NCI-H1694 treated with DMSO at 0.1 percent for 48 hours (cell line): ENCODE measurements at regions not wholly inside any gene's neighbourhood (a gene's known extent, or its start where the extent isn't known, plus 50 kb on each side); places are given as distances from the start of the nearest gene placed in this dataset.
"Not testable (repeated sequence)": the region's sequence is repeated elsewhere in the genome, so short reads cannot be mapped to it uniquely, and the experiment has no call there.

Source experiments
- DNase-seq: peaks from one replicate; lab custom pipeline; 2025; lab: John Stamatoyannopoulos, UW

DNA sequence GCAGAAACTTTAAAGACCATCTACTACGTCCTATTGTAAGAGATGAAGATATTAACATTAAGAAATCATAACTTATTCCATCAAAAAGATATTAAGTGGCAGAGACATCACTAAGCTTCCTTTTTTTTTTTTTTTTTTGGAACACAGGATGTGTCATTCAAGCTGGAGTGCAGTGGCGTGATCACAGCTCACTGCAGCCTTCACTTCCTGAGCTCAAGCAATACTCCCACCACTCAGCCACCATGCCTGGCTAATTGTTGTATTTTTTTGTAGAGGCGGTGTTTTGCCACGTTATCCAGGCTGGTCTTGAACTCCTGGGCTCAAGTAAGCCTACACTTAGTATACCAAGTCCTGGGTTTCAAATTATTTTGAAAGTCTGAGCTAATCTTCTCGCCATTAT is 169.7 kb upstream of the KCTD7 start:
- DNase-seq = not testable (repeated sequence)

DNA sequence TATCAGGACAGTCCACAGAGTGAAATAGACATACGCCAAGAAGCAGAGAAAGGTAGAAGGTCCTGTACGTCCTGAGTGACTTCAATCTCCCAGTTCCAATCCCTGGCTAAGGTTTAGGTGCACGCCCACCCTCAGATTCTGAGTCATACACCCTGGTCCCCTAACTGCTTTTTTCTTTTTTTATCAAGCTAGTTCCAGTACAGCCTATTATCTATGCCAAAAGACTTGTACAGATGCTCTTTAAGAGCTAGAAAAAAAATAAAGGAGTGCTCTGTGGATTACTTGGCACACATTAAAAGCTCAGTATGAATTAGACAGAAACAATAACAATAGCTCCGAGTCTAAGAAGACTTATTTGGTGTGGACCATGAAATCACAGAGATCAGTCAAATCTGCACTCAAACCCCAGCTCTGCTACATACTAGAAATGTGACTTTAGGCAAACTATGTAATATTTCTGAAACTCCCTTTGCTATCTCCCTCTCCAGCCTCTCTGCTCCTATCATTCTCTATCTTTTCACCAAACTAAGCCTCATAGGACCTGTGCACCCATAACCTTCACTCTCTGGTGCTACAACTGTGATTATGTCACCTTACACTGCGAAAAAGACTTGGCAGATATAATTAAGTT is 168.8 kb upstream of the KCTD7 start:
- not testable (repeated sequence) for DNase-seq

DNA sequence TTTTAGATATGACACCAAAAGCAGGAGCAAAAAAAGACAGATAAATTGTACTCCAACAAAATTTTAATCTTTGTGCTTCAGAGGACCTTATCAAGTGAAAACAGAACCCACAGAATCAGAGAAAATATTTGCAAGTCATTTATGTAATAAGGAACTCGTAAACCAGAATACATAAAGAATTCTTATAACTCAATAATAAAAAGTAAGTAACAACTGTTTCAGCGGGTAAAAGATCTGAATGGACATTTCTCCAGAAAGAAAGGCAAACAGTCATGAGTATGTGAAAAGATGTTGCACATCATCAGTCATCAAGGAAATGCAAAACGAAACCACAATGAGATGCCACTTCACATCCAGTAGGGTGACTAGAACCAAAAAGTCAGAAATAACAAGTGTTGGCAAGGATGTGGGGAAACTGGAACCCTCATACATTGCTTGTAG is 167.7 kb upstream of the KCTD7 start:
- no peak for DNase-seq

DNA sequence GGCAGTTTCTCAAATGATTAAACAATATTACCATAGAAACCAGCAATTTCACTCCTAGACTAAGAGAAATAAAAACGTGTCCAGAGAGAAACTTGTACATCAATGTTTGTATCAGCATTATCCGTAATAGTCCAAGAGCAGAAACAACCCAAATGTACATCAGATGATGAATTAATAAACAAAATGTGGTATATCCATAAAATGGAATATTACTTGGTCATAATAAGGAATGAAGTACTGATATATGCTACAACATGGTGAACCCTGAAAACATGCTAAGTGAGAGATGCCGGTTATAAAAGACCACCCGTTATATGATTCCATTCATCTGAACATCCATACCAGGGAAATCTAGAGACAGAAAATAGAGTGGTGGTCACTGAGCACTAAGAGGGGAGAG is 167.3 kb upstream of the KCTD7 start:
- not testable (repeated sequence) for DNase-seq

DNA sequence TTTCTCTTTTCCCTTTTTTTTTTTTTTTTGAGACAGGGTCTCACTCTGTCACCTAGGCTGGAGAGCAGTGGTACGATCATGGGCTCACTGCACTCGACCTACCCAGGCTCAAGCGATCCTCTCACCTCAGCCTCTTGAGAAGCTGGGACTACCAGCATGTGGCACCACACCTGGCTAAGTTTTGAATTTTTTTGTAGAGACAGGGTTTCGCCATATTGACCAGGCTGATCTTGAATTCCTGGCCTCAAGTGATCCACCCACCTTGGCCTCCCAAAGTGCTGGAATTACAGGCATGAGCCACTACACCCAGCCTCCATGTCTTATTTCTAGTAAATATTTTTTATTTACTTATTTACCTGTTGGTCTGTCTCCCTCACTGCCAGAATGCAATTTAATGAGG is 165.8 kb upstream of the KCTD7 start:
- DNase-seq = not testable (repeated sequence)

DNA sequence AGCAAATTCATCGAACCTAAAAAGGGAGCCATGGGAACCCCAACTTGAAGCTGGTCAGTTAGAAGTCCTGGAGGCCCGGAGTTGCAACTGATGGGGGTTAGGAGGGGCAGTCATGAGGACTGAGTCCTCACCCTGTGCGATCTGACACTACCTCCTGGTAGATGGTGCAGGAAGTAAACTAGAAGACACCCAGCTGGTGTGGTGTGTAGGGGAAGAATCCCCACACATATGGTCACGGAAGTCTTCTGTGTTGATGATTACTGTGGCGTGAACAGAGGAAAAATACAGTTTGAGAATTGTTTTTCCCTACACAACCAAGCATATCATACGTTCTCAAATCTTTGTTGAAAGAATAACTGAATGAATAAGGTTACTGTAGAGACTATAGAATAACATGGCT is 164.6 kb upstream of the KCTD7 start:
- DNase-seq = no peak

DNA sequence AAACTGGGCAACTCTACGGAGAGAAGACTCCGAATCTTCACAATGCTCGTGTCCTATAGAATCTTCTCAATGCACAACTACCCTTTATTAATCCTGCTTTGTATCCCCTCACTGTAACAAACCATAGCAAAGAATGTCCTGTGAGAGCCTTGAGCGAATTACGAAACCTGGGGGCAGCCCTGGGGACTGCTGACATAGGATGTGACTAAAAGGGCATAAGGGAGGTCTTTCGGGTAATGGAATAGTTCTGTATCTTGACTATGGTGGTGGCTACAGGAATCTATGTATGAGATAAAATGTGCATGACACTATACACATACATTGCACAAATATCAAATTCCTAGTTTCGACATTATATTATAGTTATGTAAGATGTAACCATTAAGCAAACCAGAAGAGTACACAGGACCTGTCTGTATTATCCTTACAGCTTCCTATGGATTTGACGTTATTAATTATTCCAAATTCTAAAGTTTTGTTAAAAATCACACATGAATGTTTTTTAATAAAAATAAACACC is 162.5 kb upstream of the KCTD7 start:
- DNase-seq = no peak

DNA sequence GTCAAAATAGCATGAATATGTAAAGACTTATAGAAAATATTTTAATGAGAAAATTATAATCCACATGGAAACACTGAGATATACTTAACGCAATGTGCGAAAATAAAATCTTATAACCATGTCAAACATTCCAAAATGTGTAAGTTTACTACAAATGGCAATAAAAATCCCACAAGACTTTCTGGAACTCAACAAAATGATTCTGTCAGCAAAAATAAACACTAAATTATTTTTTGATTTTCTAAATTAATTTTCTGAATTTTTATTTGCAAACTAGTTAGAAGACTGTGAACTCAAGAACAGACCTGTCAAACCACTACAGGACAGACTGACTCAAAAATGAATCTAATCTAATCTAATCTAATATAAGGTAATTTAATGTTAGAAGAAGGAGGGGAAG is 160.8 kb upstream of the KCTD7 start:
- DNase-seq = no peak

DNA sequence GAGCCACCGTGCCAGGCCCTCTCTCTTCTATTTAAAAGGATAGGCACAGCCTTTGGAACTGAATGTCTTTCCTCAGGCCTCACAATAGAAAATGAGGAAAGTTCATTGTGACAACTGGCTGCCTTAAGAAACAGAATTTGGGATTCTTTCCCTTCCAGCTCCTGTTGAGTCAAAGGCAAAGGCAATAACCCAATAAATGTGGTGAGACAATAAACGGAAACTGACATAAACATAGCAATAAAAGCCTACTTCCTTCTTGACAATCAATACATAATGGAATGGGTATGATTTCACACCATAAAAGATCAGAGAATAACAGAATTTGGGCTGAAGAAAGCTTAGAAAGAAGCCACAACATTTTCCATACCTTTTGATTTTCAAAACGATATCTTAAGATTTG is 155.6 kb upstream of the KCTD7 start:
- not testable (repeated sequence) for DNase-seq

DNA sequence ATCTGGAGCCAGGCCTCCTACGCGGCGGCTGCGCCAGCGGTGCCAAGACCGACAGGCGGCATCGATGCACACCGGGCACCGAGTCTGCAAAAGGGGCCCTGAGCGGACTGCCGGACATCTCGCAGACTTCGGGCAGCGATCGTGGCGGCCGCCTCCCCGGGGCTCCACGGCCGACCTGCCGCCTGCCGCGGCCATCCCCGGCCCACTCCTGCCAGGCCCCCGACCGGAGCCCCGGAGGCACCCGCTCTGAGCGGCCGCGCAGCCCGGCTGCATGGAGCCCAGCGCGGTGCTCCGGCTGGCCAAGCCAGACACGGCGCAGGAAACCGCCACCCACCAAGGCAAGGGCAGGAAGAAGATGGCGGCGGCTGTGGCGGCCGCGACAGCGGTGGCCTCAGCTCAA is 154.2 kb upstream of the KCTD7 start:
- DNase-seq = no peak

DNA sequence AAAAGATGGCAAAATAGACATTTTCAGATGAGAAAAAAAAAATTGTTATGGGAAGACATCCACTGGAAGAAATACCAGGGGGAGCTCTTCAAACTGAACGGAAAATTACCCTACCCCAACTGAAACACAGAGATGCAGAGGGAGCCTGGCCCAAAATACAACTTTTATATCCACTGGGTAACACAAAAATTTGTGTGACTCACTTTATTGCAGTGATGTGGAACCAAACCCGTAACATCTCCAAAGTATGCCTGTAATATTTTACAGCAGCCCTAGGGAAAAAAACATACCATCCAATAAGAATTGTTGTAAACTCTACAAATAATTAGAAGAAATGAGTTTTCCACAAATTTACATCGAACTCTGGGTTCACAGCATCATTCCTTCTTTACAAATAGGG is 152.6 kb upstream of the KCTD7 start:
- not testable (repeated sequence) for DNase-seq

DNA sequence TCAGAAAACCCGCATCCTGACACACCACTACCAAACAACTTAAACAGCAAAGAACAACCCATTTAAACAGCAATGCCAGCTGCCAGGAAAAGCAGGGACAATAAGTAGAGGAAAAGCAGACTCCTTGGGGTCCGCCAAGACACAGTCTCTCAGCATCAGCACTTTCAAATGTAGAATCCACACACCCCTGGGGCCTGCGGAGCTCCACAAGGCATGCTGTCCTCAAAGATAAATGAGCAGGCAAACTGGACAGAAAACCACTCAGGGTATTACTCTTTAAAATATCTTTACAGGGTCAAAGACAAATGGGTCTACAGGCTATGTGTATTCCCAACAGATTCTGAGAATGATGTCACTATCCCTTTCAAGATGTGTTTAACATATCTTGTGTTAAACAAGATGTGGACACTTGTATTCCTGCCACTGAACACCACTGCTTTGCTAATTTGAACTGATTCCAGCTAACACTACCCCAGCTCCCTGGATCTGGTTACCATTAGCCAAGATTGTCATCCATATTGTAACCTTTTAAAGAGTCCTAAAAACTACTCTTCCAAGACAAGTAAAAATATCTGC is 150.8 kb upstream of the KCTD7 start:
- not testable (repeated sequence) for DNase-seq

DNA sequence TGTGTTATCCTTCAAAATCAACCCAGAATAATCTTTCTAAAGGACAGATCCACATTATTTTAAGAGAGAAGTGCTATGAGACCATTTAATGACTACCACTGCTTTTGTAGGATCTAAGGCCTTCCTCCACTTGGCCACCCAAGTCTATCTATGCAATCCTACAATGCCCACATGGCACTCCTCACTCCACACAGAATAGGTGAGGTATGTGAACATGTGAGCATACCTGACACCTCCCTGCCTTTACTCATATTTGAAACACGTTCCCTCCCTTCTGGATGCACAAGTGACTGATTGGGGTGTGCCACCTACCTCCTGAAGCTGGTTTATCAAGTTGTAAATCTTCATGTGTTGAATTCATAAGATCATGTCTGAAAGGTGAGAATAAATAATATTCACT is 147.5 kb upstream of the KCTD7 start:
- not testable (repeated sequence) for DNase-seq

DNA sequence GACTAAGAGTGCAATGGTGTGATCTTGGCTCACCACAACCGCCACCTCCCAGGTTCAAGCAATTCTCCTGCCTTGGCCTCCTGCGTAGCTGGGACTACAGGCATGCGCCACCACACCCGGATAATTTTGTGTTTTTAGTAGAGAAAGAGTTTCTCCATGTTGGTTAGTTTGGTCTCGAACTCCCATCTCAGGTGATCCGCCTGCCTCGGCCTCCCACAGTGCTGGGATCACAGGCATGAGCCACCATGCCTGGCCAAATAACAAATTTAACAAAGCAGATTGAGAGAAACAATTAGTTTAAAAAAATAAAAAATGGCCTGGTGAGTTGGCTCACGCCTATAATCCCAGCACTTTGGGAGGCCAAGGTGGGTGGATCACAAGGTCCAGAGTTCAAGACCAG is 139.6 kb upstream of the KCTD7 start:
- not testable (repeated sequence) for DNase-seq

DNA sequence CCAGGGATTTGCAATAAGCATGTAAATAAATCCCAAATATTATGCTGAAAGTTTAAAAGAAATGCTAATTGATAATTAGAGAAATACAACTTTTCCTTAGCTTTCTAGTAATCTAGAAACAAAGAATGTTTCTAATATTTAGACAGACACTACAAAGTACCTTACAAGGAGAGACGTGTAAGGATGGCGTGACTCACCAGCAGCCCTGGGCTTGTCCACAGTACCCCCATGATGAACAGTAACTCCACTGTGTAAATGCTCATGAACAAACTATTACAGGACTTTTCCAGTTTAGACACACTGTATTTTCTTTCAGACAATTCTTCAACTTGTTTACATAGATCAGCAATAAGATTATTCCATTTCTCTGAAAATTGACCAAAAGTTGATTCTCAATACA is 138.9 kb upstream of the KCTD7 start:
- not testable (repeated sequence) for DNase-seq

DNA sequence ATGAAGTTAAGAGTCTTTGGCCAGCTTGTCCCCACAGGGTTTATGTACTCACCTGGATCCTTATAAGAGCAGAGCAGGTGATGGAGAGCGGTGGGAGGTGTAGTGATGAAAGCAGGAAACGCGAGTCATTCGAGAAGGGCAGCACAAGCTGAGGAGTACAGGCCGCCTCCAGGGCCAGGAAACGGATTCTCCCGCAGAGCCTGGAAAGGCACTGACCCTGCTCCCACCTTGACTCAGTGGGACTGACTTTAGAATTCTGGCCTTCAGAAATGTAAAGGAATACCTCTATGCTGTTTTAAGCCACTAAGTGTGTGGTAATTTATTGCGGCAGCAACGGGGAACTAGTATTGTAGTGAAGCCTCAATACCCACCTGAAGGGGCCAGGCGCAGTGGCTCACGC is 137.7 kb upstream of the KCTD7 start:
- not testable (repeated sequence) for DNase-seq

DNA sequence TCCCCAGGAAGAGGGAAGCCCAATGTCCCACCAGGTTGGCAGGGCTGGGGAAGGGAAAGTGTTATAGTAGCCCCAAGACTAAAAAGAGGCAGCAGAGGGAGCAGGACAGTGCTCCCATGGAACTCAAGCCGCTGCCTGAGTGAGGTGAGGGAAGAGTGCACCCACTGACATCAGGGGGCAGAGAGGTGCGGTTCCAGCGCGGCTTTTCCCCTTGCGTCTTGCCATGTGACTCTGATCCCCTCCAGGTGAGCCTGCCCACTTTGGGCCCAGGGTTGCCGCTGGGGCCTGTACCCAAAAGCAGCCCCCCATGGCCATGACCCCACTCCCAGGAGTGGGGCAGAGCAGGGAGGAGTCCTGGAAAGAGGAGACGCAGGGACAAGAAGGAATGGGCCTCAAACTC is 136.3 kb upstream of the KCTD7 start:
- DNase-seq = not testable (repeated sequence)

DNA sequence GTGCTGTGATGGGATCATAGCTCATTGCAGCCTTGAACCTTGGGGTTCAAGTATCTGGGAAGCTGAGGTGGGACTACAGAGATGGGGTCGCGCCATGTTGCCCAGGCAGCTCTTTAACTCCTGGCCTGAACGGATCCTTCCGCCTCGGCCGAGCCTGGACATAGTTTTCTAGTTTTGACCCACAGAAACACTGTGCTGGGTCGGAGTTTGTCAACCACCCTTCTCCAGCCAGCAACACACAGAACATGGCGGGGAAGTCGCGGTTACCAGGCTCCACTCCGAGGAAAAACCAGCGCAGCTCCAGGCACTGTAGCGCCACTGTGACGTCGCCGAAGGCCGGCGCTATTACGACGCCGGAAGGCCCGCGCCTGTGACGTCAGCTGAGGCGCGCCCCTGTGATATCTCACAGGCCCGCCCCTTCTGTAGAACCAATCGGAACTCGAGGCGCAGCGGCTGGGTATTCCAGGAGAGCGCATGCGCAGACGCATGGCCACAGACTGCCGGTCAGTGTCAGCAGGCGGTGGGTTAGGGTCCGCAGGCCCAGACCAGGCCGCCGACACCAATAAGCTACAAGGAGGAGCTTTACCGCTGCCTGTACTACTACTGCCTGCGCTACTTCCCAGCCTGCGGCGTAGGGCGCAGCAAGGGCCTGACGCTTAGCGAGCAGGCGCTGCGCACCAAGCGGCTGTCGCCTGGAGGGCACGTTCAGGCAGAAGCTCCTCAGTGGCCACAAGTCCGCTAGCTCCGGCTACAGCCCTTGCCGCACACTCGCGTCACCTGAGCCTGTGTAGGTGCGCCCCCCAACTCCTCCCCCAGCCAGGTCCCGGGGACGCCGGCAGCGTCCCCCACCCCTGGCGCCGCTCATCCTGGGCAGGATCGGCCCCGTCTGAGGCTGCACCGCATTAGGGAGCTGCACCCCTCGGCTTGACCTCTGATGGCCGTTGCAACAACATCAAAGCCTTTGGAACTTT is 135.2 kb upstream of the KCTD7 start:
- DNase-seq = peak; percentile 94

DNA sequence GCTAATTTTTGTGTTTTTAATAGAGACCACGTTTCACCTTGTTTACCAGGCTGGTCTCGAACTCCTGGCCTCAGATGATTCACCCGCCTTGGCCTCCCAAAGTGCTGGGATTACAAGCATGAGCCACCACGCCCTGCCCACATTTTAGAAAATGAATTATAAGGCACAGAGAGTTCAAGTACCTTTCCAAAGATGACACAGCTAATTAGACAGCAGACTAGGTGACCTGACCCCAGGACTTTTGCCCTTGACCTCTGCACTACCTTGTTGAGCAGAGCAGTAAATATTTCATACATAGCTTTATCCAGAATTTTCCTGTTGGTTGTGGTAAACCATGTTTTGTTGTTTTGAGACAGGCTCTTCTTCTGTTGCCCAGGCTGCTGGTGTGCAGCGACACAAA is 131.3 kb upstream of the KCTD7 start:
- DNase-seq = no peak

DNA sequence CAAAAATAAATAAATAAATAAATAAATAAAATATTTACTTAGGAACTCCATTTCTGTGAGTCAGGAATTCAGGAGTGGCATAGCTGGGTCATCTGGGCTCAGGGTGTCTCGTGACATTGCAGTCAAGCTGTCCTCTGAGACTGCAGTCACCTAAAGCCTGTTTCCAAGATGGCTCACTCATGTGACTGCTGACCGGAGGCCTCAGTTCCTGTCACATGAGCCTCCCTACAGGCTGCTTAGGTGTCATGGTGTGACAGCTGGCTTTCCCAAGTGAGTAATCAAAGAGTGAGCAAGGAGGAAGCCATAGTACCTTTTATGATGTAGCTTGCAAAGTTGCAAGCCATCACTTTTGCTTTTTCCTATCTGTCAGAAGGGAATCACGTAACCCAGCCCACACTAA is 128.6 kb upstream of the KCTD7 start:
- no peak for DNase-seq

DNA sequence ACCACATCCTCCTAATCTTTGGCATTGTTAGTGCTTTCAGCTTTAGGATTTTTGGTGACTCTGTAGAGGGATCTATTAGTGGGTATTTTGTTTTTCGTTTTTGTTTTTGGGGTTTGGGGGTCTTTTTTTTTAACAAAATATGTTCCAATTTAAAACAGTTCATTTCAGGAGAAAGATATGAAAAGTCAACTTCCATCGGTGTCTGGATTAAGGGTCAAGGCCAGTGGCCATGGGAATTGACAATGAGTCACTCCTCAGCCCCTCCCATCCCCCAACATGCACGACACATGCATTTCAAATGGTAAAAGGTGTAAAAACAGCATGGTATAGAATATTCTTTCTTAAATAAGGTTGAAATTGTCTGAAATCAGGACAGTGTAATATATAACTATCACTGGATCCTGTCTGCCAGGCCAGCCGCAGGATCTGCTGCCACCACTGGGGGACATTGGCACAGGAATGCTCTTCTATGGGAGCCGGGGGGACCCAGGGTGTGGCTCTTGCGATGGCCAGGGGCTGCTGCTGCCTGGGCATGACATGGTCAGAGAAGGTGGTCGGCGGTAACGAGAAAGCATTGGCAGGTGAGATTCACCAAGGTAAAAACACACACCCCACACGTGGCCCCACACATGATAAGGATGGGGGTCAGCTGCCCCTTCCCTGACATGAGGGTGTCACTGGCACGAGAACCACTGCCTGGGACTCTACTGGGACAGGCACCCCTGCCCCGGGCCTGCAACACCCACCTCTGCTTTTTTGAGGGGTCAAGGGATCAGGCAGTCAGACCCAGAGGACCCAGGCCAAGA is 126.2 kb upstream of the KCTD7 start:
- DNase-seq = no peak

DNA sequence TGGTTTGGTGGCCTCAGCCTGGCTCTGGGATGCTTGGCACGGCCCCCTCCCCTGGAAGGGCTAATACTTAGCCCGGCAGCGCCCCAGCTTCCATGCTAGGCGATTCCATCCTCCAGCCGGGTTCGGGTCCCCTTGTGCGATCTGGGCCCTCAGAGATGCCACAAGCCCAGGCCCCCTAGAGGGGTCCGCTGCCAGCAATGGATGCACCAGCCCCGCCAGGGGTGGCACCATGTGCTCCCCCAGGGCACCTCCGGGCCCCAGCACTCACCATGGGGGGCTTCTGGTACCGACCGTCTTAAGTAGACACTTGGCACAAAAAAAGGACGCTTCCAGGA is 125.7 kb upstream of the KCTD7 start:
- no peak for DNase-seq
